Caco-2 (cell line): ENCODE measurements at regions not wholly inside any gene's neighbourhood (a gene's known extent, or its start where the extent isn't known, plus 50 kb on each side); places are given as distances from the start of the nearest gene placed in this dataset.

Experiments
- BruUV-seq: library from RNA; stranded (reverse); fragments of 400-500 nt; replicated peaks from 2 replicates; lab custom pipeline; 2021; lab: Mats Ljungman, UMichigan
- CTCF ChIA-PET: fragments of 300-600 bp; sonication (Branson Sonifier 250); formaldehyde crosslinking; loops from one replicate; lab custom pipeline; 2022; ENCODE audit warnings: antibody characterized with exemption; lab: Charles Lee
- POLR2A ChIA-PET: fragments of 300-600 bp; sonication (Branson Sonifier 250); formaldehyde crosslinking; loops from one replicate; lab custom pipeline; 2022; ENCODE audit warnings: antibody characterized with exemption; lab: Charles Lee
- DNase-seq, 2 experiments: peaks; one replicate each; pipeline versions ENCODE4 v3.0.0 to v3.0.0-alpha.2; 2020 to 2022
- H3K27me3 ChIP-seq: replicated peaks from 2 replicates; pipeline ENCODE4 v1.6.0; 2011; ENCODE audit warnings: low read length; ENCODE audit not compliant: control insufficient read depth, insufficient read depth
- H3K36me3 ChIP-seq: 2 replicates; pipeline ENCODE4 v1.5.1; 2011; ENCODE audit warnings: low read length; ENCODE audit not compliant: control insufficient read depth, insufficient read depth
- H3K4me1 ChIP-seq: fragments of 250-450 bp; sonication (Bioruptor Pico); 2 replicates; pipeline ENCODE4 v1.5.1; 2020; ENCODE audit warnings: mild to moderate bottlenecking
- H3K4me3 ChIP-seq: 2 replicates; pipeline ENCODE4 v1.5.1; 2011; ENCODE audit warnings: low read depth, mild to moderate bottlenecking, control low read depth, low read length
- H3K9me3 ChIP-seq: fragments of 250-450 bp; sonication (Bioruptor Pico); 2 replicates; pipeline ENCODE4 v1.5.1; 2020; ENCODE audit warnings: mild to moderate bottlenecking, moderate library complexity
- H3K27ac Mint-ChIP-seq: one replicate; pipeline ENCODE4 v1.8.0; 2022; ENCODE audit warnings: mixed read lengths; ENCODE audit not compliant: unreplicated experiment
- H3K27me3 Mint-ChIP-seq: one replicate; pipeline ENCODE4 v1.8.0; 2022; ENCODE audit warnings: mixed read lengths; ENCODE audit not compliant: insufficient read depth, unreplicated experiment
- H3K36me3 Mint-ChIP-seq: one replicate; pipeline ENCODE4 v1.8.0; 2022; ENCODE audit warnings: mild to moderate bottlenecking, mixed read lengths; ENCODE audit not compliant: insufficient read depth, unreplicated experiment
- H3K4me1 Mint-ChIP-seq: one replicate; pipeline ENCODE4 v1.8.0; 2022; ENCODE audit warnings: low read depth, mixed read lengths; ENCODE audit not compliant: unreplicated experiment
- H3K4me3 Mint-ChIP-seq: one replicate; pipeline ENCODE4 v1.8.0; 2022; ENCODE audit warnings: mild to moderate bottlenecking, moderate library complexity, mixed read lengths; ENCODE audit not compliant: unreplicated experiment
- H3K9me3 Mint-ChIP-seq: one replicate; pipeline ENCODE4 v1.8.0; 2022; ENCODE audit warnings: mixed read lengths; ENCODE audit not compliant: unreplicated experiment
- intact Hi-C: fragments of 100-400 bp; cut with micrococcal nuclease; formaldehyde crosslinking; loops from one replicate; pipeline ENCODE4 v1.10.0; 2022; ENCODE audit not compliant: unreplicated experiment
- TF ChIP-seq, protein P1 (sequence below), 2 experiments: fragments of 200-600 bp in 1 of 2; IDR thresholded peaks; 1 replicate in 1 of 2; 2 replicates in 1 of 2; pipeline versions ENCODE4 v1.5.1 to v1.8.0; 2011 to 2022; ENCODE audit warnings: antibody characterized with exemption in 1 of 2, control low read depth in 1 of 2, inconsistent platforms in 1 of 2, low read depth in 1 of 2, low read length in 1 of 2, mild to moderate bottlenecking in 1 of 2, moderate library complexity in 1 of 2; ENCODE audit not compliant: insufficient read depth in 1 of 2, severe bottlenecking in 1 of 2, unreplicated experiment in 1 of 2

DNA sequence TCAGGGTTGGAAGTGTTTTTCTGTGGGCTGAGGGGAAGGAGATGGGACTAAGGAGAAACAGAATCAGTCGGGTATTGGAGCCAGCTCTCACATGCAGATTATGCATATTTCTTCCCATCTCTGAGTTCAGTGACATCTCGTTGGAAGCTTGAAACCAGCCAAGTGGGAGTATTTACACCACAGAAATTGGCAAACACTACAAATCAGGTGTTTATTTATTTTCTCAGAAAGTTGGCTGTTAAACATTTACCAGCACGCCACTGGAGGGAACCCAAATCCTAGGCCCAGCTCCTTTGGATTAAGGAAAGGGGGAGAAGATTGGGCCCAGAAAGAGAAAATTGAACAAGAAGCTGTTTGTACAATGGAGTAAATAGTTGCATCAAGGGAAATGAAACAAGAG lies 72.1 kb upstream of the PITX1 start:
- Histone ChIP-seq H3K27me3 (no peaks in the 10 kb centered on the region), H3K4me1 (no peaks in the 10 kb centered on the region), H3K4me3 (no peak overlapping the region), H3K36me3 (no peaks in the 10 kb centered on the region), H3K9me3 (no peaks in the 10 kb centered on the region)
- Mint-ChIP-seq H3K27ac (no peak overlapping the region), H3K4me3 (no peak overlapping the region), H3K4me1 (no peaks in the 10 kb centered on the region), H3K9me3 (peaks cover 10% of the 10 kb centered on the region), H3K36me3 (no peaks in the 10 kb centered on the region), H3K27me3 (no peaks in the 10 kb centered on the region)
- TF ChIP-seq, protein P1, sequence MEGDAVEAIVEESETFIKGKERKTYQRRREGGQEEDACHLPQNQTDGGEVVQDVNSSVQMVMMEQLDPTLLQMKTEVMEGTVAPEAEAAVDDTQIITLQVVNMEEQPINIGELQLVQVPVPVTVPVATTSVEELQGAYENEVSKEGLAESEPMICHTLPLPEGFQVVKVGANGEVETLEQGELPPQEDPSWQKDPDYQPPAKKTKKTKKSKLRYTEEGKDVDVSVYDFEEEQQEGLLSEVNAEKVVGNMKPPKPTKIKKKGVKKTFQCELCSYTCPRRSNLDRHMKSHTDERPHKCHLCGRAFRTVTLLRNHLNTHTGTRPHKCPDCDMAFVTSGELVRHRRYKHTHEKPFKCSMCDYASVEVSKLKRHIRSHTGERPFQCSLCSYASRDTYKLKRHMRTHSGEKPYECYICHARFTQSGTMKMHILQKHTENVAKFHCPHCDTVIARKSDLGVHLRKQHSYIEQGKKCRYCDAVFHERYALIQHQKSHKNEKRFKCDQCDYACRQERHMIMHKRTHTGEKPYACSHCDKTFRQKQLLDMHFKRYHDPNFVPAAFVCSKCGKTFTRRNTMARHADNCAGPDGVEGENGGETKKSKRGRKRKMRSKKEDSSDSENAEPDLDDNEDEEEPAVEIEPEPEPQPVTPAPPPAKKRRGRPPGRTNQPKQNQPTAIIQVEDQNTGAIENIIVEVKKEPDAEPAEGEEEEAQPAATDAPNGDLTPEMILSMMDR (IDR thresholded peaks at IDR 0.05; ENCODE audit: insufficient read depth in 1 of 2, low read depth in 1 of 2, low read length in 1 of 2, severe bottlenecking in 1 of 2, unreplicated experiment in 1 of 2) = no peak
- CTCF ChIA-PET = no interaction called here
- BruUV-seq = no TSS peak
- intact Hi-C loops = no loop called here
- POLR2A ChIA-PET = no interaction called here
- no peak for DNase-seq

DNA sequence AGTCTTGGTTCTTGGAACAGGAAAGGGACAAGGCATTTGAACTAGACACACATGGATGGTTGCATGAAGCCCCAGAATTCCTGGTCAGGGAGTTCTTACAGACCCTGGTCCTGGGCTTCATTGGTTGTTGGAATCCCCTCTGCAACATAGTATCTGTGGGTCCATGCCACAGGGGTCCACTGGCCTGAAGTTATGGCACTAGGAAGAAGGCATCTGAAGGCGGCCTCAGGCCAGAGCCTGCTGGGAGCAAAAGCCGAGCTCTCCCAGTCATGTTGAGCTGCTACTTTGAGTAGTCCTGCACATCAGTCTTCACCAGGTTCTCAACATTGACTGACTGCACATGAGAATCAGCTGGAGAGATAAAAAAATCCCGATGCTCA lies 71.1 kb upstream of the PITX1 start:
- POLR2A ChIA-PET = no interaction called here
- intact Hi-C loops = no loop called here
- H3K36me3 Mint-ChIP-seq = no peaks in the 10 kb centered on the region
- H3K27me3 ChIP-seq = no peaks in the 10 kb centered on the region
- BruUV-seq = no TSS peak
- CTCF ChIA-PET = no interaction called here
- no peak overlapping the region for H3K27ac Mint-ChIP-seq
- DNase-seq = no peak
- TF ChIP-seq, protein P1 (IDR thresholded peaks at IDR 0.05; ENCODE audit: insufficient read depth in 1 of 2, low read depth in 1 of 2, low read length in 1 of 2, severe bottlenecking in 1 of 2, unreplicated experiment in 1 of 2) = no peak
- H3K9me3 ChIP-seq = no peaks in the 10 kb centered on the region
- H3K27me3 Mint-ChIP-seq = no peaks in the 10 kb centered on the region
- H3K4me1 Mint-ChIP-seq = no peaks in the 10 kb centered on the region
- H3K4me3 ChIP-seq = no peak overlapping the region
- peaks cover 10% of the 10 kb centered on the region for H3K9me3 Mint-ChIP-seq
- no peaks in the 10 kb centered on the region for H3K4me1 ChIP-seq
- no peak overlapping the region for H3K4me3 Mint-ChIP-seq
- H3K36me3 ChIP-seq = no peaks in the 10 kb centered on the region

DNA sequence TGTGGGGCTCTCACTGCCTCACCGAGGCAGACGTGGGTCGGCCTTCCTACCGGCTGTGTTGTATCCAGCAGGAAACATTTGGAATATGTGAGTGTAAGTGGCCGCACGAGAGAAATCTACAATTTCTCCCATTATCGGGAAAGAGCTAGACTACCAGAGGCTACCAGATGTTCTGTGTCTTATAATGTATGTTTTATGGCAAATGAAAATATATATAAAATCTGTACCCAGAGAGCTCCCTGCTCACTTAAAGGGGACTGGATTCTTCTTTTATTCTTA lies 69.5 kb upstream of the PITX1 start:
- no peaks in the 10 kb centered on the region for H3K36me3 Mint-ChIP-seq
- DNase-seq = no peak
- Histone ChIP-seq H3K4me1 (no peaks in the 10 kb centered on the region), H3K27me3 (no peaks in the 10 kb centered on the region), H3K4me3 (no peak overlapping the region), H3K36me3 (no peaks in the 10 kb centered on the region), H3K9me3 (no peaks in the 10 kb centered on the region)
- TF ChIP-seq, protein P1 (IDR thresholded peaks at IDR 0.05; ENCODE audit: insufficient read depth in 1 of 2, low read depth in 1 of 2, low read length in 1 of 2, severe bottlenecking in 1 of 2, unreplicated experiment in 1 of 2) = no peak
- ChIA-PET CTCF (interaction anchor here (0.6 kb wide), 1 partner anchor 11 kb away, joined by 3 read pairs; no protein-coding TSS in a partner anchor), POLR2A (no interaction called here)
- H3K9me3 Mint-ChIP-seq = peaks cover 10% of the 10 kb centered on the region
- BruUV-seq = no TSS peak
- intact Hi-C loops = no loop called here
- H3K4me3 Mint-ChIP-seq = no peak overlapping the region
- H3K27me3 Mint-ChIP-seq = no peaks in the 10 kb centered on the region
- no peaks in the 10 kb centered on the region for H3K4me1 Mint-ChIP-seq
- no peak overlapping the region for H3K27ac Mint-ChIP-seq
